GM23248 (cell line): ENCODE measurements at regions not wholly inside any gene's neighbourhood (a gene's known extent, or its start where the extent isn't known, plus 50 kb on each side); places are given as distances from the start of the nearest gene placed in this dataset.

Source experiments
- EZH2 ChIP-seq: fragments of 200-600 bp; sonication (generic); IDR thresholded peaks from 2 replicates; pipeline ENCODE4 v1.6.1; 2018; ENCODE audit warnings: antibody characterized with exemption, mild to moderate bottlenecking; ENCODE audit not compliant: insufficient read depth, poor library complexity, severe bottlenecking
- EZH2phosphoT487 ChIP-seq: fragments of 200-600 bp; sonication (generic); IDR thresholded peaks from 2 replicates; pipeline ENCODE4 v1.6.1; 2018; ENCODE audit warnings: antibody characterized with exemption, moderate library complexity, mild to moderate bottlenecking, low read depth; ENCODE audit not compliant: insufficient read depth

DNA sequence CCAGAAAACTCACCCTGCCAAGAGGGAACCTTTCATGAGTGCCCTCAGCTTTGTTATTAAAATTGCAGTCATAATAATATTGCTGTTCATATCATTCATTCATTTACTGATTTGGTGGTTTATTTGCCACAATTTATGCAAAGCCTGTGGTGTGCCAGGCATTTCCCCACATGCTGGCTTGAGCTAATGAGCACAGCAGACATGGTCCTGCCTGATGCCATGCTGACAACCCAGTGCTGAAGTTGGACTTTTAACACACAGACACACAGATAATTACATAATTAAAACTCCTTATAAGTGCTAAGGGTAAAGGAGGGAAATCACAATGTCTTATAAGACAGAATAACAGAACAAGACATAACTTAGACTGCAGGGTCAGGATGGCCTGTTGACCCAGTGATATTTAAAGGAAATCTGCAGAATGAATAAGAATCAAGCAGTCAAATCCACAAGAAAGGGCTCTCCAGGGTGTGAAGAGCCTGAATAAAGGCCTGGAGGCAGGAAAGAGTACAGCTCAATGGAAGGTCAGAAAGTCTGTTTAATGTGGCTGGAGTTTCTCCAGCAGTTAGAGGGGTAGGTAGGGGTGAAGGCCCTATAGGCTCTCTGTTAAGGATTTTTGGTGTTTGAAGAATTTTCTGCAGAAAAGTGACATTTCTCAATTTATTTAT lies 196.9 kb upstream of the CDH11 start:
- TF ChIP-seq EZH2phosphoT487 (no peak), EZH2 (no peak)
